Loucy (cell line): ENCODE measurements at regions not wholly inside any gene's neighbourhood (a gene's known extent, or its start where the extent isn't known, plus 50 kb on each side); places are given as distances from the start of the nearest gene placed in this dataset.

ENCODE experiments used
- H2AFZ ChIP-seq: fragments of 200-600 bp; sonication (generic); 2 replicates; pipeline ENCODE4 v1.6.0; 2016; ENCODE audit warnings: antibody characterized with exemption, mild to moderate bottlenecking, low read length, moderate library complexity
- H3F3A ChIP-seq: fragments of 200-600 bp; 2 replicates; pipeline ENCODE4 v1.6.0; 2016; ENCODE audit warnings: antibody characterized with exemption, low read depth, mild to moderate bottlenecking
- H3K27me3 ChIP-seq: fragments of 200-600 bp; sonication (generic); 2 replicates; pipeline ENCODE4 v1.6.1; 2014; ENCODE audit warnings: low read length, mild to moderate bottlenecking; ENCODE audit not compliant: insufficient read depth, poor library complexity, severe bottlenecking
- H3K36me3 ChIP-seq: fragments of 200-600 bp; sonication (generic); 2 replicates; pipeline ENCODE4 v1.6.1; 2016; ENCODE audit warnings: low read length; ENCODE audit not compliant: insufficient read depth
- H3K4me1 ChIP-seq: fragments of 200-600 bp; sonication (generic); 2 replicates; pipeline ENCODE4 v1.5.1; 2014; ENCODE audit warnings: low read length, mild to moderate bottlenecking; ENCODE audit not compliant: insufficient read depth, poor library complexity, severe bottlenecking
- H3K4me2 ChIP-seq: fragments of 200-600 bp; sonication (generic); 2 replicates; pipeline ENCODE4 v1.6.0; 2014; ENCODE audit warnings: antibody characterized with exemption, low read length, low read depth, mild to moderate bottlenecking; ENCODE audit not compliant: poor library complexity, severe bottlenecking
- H3K4me3 ChIP-seq: fragments of 200-600 bp; sonication (generic); 2 replicates; pipeline ENCODE4 v1.5.1; 2014; ENCODE audit warnings: low read length, mild to moderate bottlenecking, mixed read lengths; ENCODE audit not compliant: poor library complexity, severe bottlenecking
- H3K79me2 ChIP-seq: fragments of 200-600 bp; sonication (generic); 2 replicates; pipeline ENCODE4 v1.6.1; 2014; ENCODE audit warnings: low read length; ENCODE audit not compliant: insufficient read depth
- H3K9ac ChIP-seq: fragments of 200-600 bp; sonication (generic); 2 replicates; pipeline ENCODE4 v1.6.0; 2014; ENCODE audit warnings: mild to moderate bottlenecking, low read depth, low read length, moderate library complexity; ENCODE audit not compliant: poor library complexity, severe bottlenecking
- H3K9me2 ChIP-seq: fragments of 200-600 bp; sonication (generic); replicated peaks from 2 replicates; pipeline ENCODE4 v1.6.1; 2016; ENCODE audit warnings: low read depth, low read length, mixed read lengths
- H3K9me3 ChIP-seq: fragments of 200-600 bp; sonication (generic); 2 replicates; pipeline ENCODE4 v1.6.1; 2014; ENCODE audit warnings: mild to moderate bottlenecking, antibody characterized with exemption, low read length, low read depth; ENCODE audit not compliant: insufficient read depth
- H4K20me1 ChIP-seq: fragments of 200-600 bp; sonication (generic); 2 replicates; pipeline ENCODE4 v1.6.0; 2014; ENCODE audit warnings: antibody characterized with exemption, low read length, mild to moderate bottlenecking; ENCODE audit not compliant: insufficient read depth, poor library complexity, severe bottlenecking
- EZH2phosphoT487 ChIP-seq: fragments of 200-600 bp; IDR thresholded peaks from 2 replicates; pipeline ENCODE4 v1.6.1; 2018; ENCODE audit warnings: antibody characterized with exemption, mild to moderate bottlenecking, moderate library complexity, borderline replicate concordance
- TF ChIP-seq, protein P1 (sequence below): fragments of 200-600 bp; sonication (generic); conservative IDR thresholded peaks from 2 replicates; pipeline ENCODE4 v1.5.1; 2014; ENCODE audit warnings: mild to moderate bottlenecking, antibody characterized with exemption, low read length

DNA sequence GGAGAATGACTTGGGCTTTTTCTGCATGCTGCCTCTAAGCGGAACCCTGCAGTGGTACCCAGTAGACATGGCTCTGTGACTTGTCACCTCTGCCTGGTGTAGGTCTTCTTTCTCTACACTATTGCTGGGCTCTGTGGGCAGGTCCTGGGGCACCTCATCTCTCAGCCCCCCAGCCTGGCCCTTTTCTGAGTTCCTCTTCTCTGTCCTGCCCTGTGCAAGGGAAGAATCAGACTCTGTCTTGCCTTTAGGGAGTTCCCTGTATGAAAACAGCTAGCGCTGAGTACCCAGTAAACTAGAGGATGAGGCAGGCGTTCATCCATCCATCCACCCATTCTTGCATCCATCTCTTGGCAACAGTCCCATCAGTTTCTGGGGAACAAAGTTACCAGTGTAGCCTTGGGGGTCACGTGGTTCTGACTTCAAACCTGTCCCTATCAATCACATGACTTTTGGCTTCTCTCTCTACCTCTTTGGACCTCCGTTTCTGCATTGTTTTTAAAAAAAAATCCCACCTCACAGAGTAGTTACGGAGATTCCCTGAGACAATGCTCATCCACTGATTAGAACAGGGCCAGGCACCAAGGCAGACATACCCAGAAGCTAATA lies 86.4 kb upstream of the WNT11 start:
- H3K4me2 ChIP-seq, result no peak overlapping the region
- TF ChIP-seq, protein P1, sequence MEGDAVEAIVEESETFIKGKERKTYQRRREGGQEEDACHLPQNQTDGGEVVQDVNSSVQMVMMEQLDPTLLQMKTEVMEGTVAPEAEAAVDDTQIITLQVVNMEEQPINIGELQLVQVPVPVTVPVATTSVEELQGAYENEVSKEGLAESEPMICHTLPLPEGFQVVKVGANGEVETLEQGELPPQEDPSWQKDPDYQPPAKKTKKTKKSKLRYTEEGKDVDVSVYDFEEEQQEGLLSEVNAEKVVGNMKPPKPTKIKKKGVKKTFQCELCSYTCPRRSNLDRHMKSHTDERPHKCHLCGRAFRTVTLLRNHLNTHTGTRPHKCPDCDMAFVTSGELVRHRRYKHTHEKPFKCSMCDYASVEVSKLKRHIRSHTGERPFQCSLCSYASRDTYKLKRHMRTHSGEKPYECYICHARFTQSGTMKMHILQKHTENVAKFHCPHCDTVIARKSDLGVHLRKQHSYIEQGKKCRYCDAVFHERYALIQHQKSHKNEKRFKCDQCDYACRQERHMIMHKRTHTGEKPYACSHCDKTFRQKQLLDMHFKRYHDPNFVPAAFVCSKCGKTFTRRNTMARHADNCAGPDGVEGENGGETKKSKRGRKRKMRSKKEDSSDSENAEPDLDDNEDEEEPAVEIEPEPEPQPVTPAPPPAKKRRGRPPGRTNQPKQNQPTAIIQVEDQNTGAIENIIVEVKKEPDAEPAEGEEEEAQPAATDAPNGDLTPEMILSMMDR, result no peak
- TF ChIP-seq EZH2phosphoT487, result no peak
- no peak overlapping the region for H3K4me3 ChIP-seq
- no peaks in the 10 kb centered on the region for H3K9me2 ChIP-seq
- H3K36me3 ChIP-seq, result no peaks in the 10 kb centered on the region
- no peak overlapping the region for H2AFZ ChIP-seq
- H4K20me1 ChIP-seq, result no peaks in the 10 kb centered on the region
- H3K27me3 ChIP-seq, result no peaks in the 10 kb centered on the region
- H3F3A ChIP-seq, result no peaks in the 10 kb centered on the region
- no peak overlapping the region for H3K9ac ChIP-seq
- H3K9me3 ChIP-seq, result no peaks in the 10 kb centered on the region
- no peaks in the 10 kb centered on the region for H3K79me2 ChIP-seq
- H3K4me1 ChIP-seq, result peaks cover 13% of the 10 kb centered on the region

DNA sequence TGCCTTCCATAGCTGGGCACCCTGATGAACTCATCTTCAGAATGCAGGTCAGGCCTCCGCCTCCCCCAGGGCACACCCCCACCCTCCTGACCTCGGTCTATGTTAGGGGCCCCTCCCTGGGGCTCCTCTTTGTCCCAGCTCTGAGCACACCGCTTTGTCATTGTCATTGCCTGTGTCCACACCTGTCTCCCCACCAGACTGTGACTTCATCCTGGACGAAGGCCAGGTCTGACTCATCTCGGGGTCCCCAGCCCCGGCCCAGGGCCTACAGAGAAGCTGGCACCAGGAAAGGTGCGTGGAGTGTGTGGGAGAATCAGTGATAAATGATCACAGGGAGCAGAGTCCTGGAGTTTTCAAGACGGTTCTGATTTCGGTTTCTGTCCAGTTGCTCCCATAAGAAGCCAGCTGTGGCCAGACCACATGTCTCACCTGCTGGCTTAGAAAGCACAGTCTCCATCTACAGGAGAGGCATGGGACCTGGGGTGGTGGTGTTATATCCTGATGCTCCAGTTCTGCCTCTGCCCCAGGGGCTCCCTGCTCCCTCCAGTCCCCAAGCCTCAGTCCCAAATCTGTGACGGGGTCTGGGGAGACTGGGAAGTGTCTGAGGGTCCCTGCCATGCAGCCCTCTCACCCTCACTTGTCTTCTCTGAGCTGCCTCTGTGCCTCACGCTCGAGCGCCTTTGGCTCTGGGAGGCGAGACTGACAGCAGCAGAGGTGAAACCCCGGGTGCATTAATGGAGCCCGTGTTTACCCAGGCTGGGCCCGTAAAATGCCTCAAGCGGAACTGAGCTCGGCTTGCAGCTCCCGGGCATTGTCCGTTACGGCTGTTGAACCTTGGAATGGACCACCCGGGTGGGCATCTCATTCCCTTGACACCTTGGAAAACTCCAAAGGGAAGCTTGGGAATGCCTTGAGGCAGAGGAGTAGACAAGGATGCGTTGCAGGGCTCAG lies 85.5 kb upstream of the WNT11 start:
- Histone ChIP-seq H3K4me2 (no peak overlapping the region), H4K20me1 (no peaks in the 10 kb centered on the region), H3K4me3 (no peak overlapping the region)

GRCh38 chr11:76288166-76288980 lies 82.1 kb upstream of the WNT11 start:
- Histone ChIP-seq H4K20me1 (no peaks in the 10 kb centered on the region), H3K27me3 (no peaks in the 10 kb centered on the region), H3K9me2 (no peaks in the 10 kb centered on the region), H3F3A (no peaks in the 10 kb centered on the region), H3K9ac (peak overlapping the region; percentile 61), H3K4me2 (peak overlapping the region; percentile 74), H3K4me3 (peak overlapping the region; percentile 47), H2AFZ (peak overlapping the region; percentile 74), H3K36me3 (no peaks in the 10 kb centered on the region), H3K79me2 (no peaks in the 10 kb centered on the region), H3K9me3 (no peaks in the 10 kb centered on the region), H3K4me1 (peaks cover 23% of the 10 kb centered on the region)
- TF ChIP-seq EZH2phosphoT487, result no peak
- TF ChIP-seq, protein P1, result no peak

More for the DNA sequence above, 85.5 kb upstream of the WNT11 start:
- Histone ChIP-seq H3K4me1 (peaks cover 22% of the 10 kb centered on the region), H2AFZ (no peak overlapping the region), H3K79me2 (no peaks in the 10 kb centered on the region), H3K9me3 (no peaks in the 10 kb centered on the region), H3K9ac (no peak overlapping the region), H3K9me2 (no peaks in the 10 kb centered on the region), H3K27me3 (no peaks in the 10 kb centered on the region), H3K36me3 (no peaks in the 10 kb centered on the region), H3F3A (no peaks in the 10 kb centered on the region)
- TF ChIP-seq, protein P1, result no peak
- no peak for TF ChIP-seq EZH2phosphoT487
